Hematopoietic multipotent progenitor cell treated with erythropoietin and hydrocortisone succinate and interleukin-3 and kit ligand, for 17 days (in vitro differentiated cells): ENCODE measurements at regions not wholly inside any gene's neighbourhood (a gene's known extent, or its start where the extent isn't known, plus 50 kb on each side); places are given as distances from the start of the nearest gene placed in this dataset.

Source experiments
- DNase-seq: peaks from one replicate; pipeline ENCODE4 v3.0.0-alpha.2; 2015; ENCODE audit warnings: low spot score

DNA sequence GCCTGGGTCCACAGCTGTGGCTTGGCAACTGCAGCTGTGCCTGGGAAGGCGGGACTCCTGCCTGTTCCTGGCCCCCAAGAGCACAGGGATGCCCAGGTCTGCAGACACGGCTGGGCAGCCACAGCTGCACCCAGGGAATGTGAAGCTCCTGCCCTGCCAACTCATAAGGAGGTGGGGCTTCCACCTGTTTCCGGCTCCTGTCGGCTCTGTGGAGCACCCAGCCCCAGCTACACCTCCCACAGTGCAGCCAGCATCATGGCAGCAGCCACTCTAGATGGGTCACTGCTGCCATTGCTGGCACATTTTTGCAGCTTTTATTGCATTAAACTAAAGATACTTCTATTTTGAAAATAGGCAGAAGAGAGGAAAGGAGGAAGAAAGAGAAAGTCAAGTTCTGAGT lies 207.9 kb downstream of the SAMD5 start:
- no peak for DNase-seq

DNA sequence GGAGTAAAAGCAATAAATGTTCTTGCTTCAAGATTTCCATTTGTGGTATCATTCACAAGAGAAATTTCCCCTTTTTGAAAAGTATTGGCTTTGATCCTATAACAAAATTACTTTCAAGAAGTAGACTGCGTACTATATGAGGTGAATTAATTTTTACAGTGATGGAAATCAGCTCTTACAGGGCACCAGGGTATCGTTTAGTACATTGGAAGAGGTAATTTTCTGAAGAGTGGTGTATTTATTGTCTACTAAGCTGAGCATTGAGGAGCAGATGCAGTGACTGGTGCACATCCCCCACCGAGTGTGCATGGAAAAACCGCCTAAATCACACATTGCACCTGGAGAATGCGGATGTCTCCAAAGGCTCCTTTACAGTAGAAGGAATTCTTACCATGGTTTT lies 209.5 kb downstream of the SAMD5 start:
- DNase-seq: no peak

DNA sequence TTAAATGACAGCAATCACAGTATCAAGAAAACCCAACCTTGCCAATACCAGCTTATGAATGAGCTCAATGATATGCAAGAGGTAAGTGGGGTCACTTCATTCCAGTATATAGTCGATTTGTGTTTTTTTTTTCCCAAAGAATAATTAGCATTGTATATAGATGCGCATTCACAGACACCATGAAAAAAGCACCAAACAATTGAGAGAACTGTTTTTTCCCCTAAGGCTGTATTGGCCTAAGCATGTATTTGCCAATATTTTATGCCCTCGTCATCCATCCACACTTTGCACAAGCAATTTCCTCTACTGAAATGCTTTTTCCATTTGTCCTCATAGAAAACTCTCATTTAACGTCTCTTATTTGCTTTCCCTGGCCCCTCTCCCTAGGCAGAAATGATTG lies 213.7 kb downstream of the SAMD5 start:
- DNase-seq: no peak

DNA sequence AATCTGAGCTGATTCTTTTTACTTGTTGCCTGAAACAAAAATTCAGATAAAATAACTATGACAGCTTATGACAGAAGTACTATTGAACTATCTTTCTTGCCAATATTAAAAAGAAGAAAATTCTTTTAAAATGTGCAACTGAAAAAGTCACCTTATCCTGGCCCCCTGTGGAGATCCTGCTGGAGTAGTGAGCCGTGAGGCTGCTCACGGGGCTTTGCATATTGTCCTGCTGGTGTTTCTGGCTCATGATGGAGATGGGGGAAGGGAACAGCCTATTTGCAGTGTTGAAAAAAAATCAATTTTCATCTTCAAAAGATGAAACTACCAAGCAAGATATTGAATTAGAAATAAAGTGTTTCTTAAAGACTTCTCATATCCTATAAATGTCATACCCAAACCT lies 216.0 kb downstream of the SAMD5 start:
- no peak for DNase-seq

DNA sequence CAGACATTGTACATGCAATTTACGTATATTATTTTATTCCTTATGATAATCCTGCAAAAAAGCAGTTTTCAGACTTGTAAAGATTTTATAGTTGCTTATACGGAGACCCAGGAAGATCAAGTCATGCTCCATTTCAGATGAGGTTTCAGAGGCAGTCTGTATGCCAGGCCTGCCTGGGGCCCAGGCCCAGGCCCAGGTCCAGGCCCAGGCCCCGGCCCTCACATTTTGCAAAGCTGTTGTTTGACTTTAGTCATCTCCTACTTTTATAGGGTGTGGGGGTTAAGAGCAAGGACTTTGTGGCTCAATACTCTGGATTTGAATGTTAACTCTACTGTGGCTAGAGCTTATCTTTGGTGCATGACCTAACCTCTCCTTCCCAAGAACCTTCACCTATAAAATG lies 217.9 kb downstream of the SAMD5 start:
- no peak for DNase-seq

DNA sequence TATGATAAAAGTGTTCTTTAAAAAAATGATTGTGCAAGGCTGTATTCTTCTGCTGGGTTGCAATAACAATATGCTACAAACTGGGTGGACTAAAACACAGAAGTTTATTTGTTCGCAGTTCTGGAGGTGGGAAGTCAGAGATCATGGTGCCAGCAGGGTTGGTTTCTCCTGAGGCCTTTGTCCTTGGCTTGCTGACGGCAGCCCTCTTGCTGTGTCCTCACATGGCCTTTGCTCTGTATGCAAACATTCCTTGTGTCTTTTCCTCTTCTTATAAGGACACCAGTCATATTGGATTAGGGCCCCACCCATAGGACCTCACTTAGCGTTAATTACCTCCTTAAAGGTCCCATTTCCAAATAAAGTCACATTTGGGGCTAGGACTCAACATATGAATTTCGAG lies 220.4 kb downstream of the SAMD5 start:
- no peak for DNase-seq

DNA sequence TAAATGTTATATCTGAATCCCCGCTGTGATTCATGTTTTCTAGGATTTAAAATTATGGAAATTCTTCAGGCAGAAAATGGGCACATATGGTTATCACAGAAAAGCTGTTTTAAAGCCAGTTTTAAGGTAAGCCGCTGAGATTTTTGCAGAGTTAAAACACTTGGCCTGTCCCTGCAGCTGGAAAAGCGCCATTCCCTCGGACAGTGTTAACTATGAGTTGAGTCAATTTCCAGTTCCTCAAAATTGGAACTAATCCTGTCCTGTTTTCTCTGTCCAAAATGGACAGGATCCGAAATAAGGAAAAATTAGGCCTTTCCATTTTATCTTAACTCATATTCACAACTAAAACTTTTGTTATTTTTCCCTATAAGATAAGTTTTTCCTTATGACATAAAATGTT lies 225.2 kb downstream of the SAMD5 start:
- DNase-seq: no peak

DNA sequence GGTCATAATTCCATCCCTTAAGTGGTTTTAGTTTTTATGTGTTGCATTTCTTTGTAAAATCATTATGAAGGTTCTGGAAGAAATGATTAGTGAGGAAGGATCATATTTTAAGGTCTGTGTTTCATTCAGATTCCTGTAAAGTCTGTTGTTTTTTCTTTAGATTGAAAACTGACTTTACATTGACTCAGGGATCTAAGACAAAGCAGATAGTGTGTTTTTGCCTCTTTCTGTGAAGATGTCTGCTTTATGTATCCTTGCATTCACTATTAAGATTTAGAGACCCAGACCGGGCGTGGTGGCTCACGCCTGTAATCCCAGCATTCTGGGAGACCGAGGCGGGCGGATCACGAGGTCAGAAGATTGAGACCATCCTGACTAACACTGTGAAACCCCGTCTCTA lies 225.7 kb downstream of the SAMD5 start:
- DNase-seq: no peak

DNA sequence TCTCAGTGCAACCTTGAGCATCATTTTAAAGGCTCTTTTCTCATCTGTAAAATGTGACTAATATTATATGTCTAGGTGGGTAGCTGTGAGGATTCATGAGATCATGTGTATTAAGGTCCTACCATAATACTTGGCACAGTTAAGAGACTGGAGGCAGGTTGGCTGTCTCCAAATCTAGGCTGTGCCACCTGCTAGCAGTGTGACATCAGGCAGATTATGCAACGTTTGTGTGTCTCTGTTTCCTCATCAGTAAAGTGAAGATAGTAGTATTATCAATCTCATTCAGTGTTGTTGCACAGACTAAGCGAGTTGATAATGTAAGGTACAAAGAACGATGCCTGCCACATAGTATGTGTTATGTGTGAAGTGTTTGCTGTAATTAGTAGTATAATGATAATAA lies 227.4 kb downstream of the SAMD5 start:
- DNase-seq: no peak

DNA sequence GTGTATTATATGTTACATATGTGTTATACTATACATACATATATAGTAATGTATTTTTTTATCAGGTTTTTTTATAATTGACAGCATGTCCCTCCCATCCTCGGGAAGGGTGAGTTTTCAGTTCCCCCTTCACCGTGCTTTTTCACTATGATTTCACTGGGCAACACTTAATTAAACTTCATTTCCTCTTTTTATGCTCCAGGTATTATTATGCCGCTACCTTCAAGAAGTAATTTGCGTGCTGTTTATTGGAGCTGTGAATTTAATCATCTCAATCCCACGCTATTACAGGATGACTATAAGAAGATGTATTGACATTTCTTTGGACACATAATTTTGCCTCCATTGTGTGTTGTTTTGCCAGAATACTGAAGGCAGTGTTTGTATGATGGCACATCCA lies 228.6 kb downstream of the SAMD5 start:
- no peak for DNase-seq

DNA sequence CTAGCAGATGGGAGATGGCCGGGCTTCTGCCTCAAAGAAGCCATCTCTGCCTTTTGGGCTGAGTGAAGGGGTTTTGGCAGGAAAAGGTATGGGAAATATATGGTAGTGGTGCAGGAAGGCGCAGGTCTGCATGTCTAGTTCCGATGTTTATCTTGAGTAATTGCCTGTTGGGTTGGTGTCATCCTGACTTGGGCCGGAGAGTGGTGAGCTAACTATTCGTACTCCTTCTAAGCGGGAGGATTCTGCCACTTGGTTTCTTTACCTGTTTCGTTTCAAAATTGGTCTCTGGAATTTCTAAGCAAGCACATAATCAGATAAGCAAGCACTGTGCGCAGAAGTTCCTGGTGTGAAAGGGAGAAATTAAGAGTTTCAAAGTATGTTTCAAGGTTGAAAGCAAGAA lies 229.6 kb downstream of the SAMD5 start:
- no peak for DNase-seq

DNA sequence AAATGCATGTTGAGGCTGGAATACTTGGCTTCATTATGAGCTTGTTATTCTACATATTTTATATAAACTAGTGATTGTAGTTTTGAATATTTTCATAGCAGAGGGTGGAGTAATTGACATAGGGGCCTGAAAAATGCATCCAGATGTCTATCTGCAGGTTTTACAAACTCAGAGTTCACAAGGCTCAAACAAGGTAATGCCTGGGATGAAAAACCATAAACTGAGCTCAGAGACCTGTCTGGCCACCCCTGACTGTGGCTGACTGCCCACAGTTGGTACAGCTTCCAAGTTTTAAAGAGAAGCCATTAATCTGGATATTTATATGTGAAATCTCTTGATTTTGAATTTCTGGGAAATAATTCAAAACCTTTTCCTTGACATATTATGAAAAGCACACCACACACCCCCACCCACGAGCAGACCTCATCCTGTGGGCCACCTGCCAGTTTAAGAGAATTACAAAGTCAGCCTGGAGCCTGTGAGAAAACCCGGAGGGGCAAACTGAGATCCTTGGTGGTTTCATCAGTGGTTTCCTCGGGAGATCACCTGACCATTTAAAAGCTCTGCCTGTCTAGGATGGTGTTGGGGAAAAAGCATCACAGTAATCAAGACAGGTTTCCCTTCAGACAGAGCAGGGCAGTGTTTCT lies 230.1 kb downstream of the SAMD5 start:
- DNase-seq: no peak

DNA sequence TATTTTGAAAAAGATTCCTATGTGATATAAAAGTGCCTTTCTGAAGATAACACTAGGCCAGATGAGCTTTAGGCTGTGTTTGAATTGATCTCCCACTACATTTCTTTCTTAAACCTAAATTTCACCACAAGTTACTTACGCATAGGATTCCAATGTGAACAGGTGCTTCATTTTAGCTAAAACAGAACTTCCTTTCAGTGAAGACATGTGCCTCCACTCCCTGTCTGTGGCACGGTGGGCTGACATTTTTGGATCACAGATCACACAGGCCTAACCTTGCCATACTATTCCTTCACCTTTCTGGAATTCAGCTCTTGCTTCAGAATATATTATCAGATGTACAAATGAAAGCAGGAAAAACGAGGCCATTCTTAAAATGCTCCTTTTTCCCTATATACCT lies 231.8 kb downstream of the SAMD5 start:
- DNase-seq: no peak

DNA sequence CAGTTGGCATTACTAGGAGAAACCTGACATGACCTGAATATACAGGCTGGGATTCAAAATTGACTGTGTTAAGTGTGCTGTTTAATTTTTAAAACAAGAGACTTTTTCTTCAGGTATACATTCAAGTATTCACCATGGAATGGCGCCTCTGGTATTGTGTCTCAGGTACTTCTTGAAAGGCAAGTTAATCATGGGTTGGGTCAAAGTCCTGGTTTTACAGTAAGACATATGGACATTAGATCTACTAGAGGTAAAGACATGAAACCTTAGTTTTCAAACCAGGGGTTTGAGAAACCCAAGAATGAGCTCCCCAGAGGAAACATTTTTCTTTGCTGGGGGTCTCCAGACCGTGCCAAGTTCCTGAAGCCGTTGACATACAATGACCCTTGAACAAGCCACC lies 232.4 kb downstream of the SAMD5 start:
- no peak for DNase-seq

DNA sequence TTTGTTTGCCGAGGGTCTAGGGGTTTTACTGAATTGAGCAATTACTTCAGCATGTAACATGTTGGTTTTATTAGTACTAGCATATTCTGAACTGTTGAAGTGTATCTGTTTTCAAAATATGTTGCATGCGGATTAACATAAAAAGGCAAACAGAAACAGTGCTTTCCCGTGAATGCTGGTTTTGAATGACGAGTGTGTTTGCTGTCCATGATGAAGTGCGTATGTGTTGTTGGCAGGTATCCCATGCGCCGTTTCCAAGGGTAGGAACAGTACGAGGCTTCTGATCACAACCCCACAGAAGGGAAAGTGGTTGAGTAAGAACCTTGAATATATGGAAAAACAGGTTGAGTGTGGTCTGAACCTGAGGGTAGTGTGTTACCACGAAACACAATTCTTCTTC lies 232.9 kb downstream of the SAMD5 start:
- no peak for DNase-seq

DNA sequence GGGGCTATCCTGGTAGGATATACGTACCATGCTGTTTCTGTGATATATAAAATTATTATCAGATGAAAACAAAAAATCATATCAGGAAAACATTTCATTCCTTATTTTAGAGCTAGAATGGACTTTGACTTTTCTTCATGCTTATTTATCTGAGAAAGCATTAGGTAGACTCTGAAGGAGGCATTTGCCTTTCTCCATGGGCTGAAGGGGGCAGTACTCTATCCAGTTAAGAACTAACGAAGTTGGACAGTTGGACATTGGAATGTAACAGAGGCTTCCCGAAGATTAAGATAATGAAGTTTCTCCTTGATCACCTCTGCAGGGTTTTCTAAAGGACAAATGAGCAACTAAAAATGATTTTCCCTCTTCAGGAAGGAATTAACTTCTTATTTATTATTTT lies 233.9 kb downstream of the SAMD5 start:
- no peak for DNase-seq

DNA sequence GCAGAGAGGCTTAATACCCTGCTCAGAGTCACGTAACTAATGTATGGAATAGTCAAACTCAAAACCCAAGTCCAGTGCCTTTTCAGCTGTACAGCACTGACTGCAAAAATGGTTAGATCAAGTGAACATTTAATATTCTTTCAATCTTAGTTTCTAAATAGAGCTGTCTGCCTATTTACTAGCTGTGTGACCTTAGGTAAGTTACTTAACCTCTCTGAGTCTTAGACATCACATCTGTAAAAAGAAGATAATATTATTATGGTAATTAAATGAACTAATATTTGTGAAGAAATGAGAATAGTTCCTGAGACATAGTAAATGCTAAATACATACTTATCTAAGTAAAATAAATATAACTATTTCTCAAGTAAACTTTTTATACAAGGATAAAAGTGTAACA lies 235.5 kb downstream of the SAMD5 start:
- no peak for DNase-seq

DNA sequence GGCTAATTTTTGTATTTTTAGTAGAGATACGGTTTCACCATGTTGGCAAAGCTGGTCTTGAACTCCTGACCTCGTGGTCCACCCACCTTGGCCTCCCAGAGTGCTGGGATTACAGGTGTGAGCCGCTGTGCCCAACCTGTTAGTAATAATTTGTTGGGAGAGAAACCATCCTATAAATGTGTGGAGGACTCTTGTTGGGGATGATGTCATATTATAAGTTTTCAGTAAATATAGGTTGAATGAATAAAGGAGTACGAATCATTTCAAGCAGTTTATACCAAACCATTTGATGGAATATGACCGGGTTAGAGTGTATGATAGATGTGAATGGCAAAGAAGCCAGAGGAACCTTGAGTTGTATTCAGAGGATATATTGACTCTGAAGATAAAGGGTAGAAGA lies 240.8 kb downstream of the SAMD5 start:
- DNase-seq: no peak

DNA sequence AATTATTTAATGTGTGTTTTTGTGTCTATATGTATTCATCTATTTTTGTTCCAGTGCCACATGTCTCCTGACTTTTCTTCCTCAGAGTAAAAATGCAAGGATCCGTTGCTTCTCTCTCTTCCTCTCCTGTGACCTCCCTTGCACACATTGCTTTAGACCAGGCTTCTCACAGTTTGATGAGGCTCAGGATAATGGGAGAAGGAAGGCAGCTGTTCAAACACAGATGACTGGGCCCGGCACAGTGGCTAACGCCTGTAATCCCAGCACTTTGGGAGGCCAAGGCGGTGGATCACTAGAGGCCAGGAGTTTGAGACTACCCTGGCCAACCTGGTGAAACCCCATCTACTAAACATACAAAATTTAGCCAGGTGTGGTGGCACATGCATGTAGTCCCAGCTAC lies 241.9 kb downstream of the SAMD5 start:
- no peak for DNase-seq

DNA sequence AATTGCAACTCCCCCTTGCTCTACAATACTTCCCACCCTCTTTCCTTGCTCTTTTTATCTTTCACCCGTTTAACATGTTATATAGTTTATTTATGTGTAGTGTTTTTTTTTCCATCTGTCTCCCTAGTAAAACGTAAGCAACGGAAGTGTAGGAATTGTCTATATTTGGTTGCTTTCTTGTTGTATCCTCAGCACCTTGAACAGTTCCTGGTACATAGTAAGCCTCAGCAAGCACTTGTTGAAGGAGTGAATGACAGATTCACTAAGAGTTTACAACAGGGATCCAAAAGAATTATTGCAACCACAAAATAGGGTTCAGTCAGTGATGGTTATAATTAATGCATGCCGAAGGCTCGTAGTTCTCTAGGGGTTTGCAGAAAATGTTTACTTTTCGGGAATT lies 242.7 kb downstream of the SAMD5 start:
- DNase-seq: no peak

DNA sequence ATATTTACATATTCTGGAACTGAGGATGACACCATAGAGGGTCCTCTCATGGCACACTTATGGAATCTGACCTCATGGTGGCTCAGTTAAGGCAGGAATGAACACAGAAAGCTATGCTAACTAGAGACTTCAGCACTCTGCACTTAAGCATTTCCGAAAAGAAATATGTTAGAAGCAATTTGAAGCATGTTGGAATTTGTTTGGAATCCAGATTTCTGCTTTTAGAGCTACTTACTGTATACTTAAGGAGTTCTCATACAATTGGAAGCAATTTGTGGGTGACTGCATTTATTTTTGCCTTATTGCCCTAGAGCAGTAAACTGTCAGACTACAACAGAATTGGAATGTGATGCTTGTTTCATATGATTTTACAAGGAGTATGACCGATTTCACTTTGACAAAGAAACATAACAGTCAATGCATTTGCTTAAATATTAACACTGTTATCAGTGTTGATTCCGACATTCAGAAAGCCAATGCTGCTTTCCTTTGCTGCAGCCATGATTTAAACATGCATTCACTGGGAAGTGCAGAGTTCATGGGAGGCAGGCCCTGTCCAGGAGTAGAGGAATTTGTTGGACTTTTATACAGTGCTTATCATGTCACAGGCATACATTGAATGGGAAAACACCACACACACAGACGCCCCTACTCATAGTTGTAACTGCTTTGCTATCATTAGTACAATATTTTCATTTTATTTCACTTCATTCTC lies 244.4 kb downstream of the SAMD5 start:
- DNase-seq: no peak

DNA sequence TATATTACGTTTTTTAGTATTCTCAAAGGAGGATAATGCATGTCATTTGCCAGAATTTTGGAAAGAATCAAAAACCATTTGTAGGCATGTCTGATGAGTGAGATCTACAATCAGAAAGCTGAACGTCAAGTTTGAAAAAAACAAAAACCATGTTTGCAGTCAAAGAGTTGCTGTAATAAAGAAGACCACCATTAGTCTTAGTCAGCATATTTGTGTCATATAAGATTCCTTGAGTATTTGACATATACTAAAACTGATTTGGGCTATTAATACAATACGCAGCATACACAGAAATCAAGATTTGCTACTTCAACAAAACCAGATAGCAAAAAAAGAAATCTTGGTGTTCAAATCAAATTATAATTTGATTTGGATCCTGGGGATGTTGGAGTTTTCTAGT lies 247.5 kb downstream of the SAMD5 start:
- DNase-seq: no peak

DNA sequence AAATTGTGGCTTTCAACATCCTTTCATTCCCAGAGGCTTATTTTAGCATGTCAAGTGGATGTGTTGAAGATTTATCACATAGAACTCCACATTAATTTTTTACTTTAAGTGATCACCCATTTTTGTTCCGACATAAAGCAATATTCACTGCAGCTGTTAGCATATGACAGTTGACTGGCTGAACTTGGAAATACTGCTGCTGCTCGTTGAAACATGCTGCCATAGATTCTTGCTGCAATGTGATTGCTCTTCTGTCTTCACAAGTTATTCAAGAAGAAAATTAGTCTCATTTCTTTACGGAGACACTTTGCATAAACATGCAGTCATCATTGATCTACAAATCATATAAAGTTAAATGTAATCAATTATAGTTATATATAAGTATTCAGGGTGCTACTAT lies 248.4 kb downstream of the SAMD5 start:
- DNase-seq: no peak

DNA sequence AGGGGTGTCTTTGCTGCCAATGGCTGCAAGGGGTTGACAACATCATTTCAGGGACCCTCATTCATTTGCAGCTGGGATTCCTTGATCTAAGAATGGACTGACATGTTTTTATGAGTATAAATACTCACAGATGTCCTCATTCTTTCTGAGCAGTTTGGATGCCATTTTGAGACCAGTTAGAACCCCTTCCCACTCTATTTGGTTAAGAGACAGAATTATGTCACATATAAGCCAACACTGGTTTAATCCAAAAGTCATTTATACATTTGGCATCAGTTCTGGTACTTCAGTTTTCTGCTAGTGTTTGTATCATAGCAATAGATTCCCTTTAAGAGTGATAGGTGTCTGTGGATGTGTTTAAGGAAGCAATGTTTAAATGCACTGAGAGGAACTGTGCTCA lies 248.8 kb downstream of the SAMD5 start:
- DNase-seq: no peak
